ENCODE measurements at regions not wholly inside any gene's neighbourhood (a gene's known extent, or its start where the extent isn't known, plus 50 kb on each side); places are given as distances from the start of the nearest gene placed in this dataset.

- no peak for TF ChIP-seq POLR2AphosphoS5 (IDR thresholded peaks at IDR 0.05; ENCODE audit: borderline replicate concordance, low read depth, low read length)
- TF ChIP-seq EZH2 (IDR thresholded peaks at IDR 0.05), result no peak
- no peak for TF ChIP-seq FOXP2 (optimal IDR thresholded peaks at IDR 0.05; ENCODE audit: control extremely low read depth, extremely low read length, insufficient read depth)
These were observed 631.6 kb downstream of the TECRL start for GRCh38 chr4:63777601-63778000.

All from SK-N-MC (cell line).